Islet precursor cell (in vitro differentiated cells): ENCODE measurements at regions not wholly inside any gene's neighbourhood (a gene's known extent, or its start where the extent isn't known, plus 50 kb on each side); places are given as distances from the start of the nearest gene placed in this dataset.

Experiments
- DNase-seq: peaks from one replicate; pipeline ENCODE4 v3.0.0-alpha.2; 2018

- no peak for DNase-seq
Measured at GRCh38 chr3:59540241-59540640, 490.4 kb upstream of the CFAP20DC start.

DNA sequence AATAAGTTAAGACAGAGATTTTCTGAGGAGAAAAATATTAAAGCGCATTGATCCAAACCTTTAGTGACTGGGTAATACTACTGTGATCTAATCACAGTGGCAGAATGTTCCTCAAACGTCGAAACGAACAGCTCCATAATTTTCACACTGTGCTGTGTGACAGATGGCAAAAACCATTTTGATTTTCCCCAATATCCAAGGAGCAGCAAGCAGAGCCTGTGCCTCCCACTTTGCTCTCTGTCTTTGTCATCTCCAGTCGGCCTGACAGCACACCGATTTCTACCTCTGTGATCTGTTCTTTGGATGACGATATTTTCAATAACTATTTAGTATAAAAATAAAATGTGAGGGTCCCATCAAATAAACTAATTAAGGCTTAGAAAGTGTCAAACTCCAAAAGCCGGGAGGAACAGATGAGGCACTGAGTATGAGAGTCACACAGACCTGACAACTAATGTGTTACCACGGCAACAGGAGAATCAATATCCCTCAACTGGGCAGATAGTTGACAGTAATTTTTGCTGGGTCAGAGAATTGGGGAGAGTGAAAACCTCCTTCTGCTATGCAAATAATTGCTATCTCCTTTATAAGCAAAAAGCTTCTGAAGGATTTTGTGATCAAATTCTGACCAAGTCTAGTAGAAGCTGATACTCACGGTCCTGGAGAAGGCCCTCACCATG is 489.1 kb upstream of the CFAP20DC start:
- no peak for DNase-seq

GRCh38 chr3:59535791-59536221 is 486.0 kb upstream of the CFAP20DC start:
- DNase-seq, result no peak

- no peak for DNase-seq
Measured at GRCh38 chr3:59531994-59532393, 482.2 kb upstream of the CFAP20DC start.

DNA sequence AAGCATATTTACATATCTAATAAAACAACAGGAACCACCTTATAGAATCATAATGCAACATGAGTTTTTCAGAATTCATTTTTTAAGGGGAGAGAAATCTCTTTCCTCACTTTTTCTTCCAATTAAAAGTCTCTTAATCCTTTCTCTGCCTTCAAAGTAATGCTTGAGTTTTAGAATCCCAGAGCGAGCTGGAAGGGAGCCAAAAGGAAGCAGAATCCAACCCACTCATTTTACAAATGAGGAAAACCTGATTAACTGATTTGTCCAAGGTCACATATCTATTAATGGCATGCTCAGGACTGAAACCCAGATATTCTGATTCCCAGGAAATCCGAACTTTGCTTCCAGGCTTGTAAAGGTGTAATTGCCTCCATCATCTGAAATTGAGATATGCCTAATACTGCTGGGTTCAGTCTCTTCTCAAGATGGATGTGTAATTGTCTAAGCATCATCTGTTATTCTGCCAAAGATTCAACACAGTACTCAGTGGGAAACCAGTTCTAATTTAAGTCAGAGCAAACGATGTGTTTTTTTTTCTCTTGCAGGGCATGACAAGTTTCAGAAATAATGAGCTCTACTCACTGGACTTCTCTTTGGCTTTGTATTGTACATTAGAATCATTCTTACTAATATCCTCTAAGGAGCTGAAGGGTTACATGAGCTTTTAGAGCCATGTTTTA is 481.4 kb upstream of the CFAP20DC start:
- no peak for DNase-seq

DNA sequence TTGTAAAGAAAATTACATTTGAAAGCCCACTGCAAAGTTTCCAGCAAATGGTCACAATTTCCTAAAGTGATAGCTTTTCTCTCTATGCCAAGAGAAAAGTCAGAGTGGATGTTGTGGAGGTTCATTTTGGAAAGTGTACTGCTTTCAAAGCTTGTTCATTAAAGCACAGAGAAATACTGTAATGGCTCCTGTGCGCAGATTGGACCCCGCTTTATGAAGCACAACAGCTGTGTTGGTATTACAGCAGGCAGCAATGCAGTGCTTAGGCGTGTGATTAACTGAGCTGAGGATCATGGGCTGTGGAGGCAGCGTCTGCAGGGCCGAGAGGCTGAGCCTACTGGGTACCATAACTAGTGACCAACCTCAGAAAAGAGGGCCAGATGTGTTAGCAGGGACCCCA is 478.4 kb upstream of the CFAP20DC start:
- DNase-seq, result no peak

- DNase-seq, result no peak
Measured at GRCh38 chr3:59527493-59527892, 477.7 kb upstream of the CFAP20DC start.

- DNase-seq, result no peak
Measured at GRCh38 chr3:59526999-59527398, 477.2 kb upstream of the CFAP20DC start.

- DNase-seq, result no peak
Measured at GRCh38 chr3:59522550-59522949, 472.7 kb upstream of the CFAP20DC start.

DNA sequence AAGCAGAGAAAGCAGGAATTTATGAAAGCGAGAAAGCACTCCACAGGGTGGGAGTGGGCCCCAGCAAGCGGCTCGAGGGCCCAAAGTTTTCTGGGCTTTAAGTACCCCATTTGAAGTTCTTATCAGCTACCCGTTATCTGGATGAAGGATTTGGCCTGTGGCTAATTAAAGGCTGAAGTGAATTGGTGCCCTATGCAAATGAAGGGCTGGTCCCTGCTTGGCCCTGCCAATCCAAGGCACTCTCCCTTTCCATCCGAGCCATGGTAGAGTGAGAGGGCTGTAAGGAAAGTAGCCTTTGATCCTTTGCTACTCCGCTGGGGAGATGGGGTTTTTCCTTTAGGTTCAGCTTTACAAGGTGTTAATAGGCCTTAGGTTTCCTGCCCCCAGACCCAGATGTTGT is 469.3 kb upstream of the CFAP20DC start:
- no peak for DNase-seq

GRCh38 chr3:59518283-59519055 is 468.6 kb upstream of the CFAP20DC start:
- DNase-seq, result no peak

GRCh38 chr3:59517388-59517787 is 467.6 kb upstream of the CFAP20DC start:
- DNase-seq, result no peak

GRCh38 chr3:59515966-59516365 is 466.1 kb upstream of the CFAP20DC start:
- no peak for DNase-seq

GRCh38 chr3:59514865-59515482 is 465.1 kb upstream of the CFAP20DC start:
- no peak for DNase-seq

DNA sequence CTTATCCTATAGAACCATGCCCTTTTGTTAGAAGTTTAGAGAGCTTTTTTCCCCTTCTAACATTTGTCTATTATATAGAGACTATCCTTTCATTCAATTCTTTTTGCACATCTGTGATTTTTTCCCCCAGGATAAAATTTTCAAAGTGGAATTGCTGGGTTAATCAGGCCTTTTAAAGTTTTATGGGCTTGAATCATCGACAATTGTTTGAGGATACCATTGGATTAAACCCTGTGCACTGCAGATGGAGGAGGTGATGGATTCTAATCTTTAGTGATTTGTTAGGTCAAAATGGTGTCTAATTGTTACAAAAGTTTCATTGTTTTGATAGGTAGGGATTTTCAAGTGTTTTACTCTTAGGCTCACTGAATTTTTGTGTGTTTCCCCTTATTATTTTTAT is 463.7 kb upstream of the CFAP20DC start:
- DNase-seq, result no peak

GRCh38 chr3:59512066-59512465 is 462.2 kb upstream of the CFAP20DC start:
- no peak for DNase-seq

- no peak for DNase-seq
Measured at GRCh38 chr3:59510576-59510975, 460.8 kb upstream of the CFAP20DC start.

GRCh38 chr3:59508273-59508672 is 458.4 kb upstream of the CFAP20DC start:
- DNase-seq, result no peak

- no peak for DNase-seq
Measured at GRCh38 chr3:59506191-59506590, 456.4 kb upstream of the CFAP20DC start.

DNA sequence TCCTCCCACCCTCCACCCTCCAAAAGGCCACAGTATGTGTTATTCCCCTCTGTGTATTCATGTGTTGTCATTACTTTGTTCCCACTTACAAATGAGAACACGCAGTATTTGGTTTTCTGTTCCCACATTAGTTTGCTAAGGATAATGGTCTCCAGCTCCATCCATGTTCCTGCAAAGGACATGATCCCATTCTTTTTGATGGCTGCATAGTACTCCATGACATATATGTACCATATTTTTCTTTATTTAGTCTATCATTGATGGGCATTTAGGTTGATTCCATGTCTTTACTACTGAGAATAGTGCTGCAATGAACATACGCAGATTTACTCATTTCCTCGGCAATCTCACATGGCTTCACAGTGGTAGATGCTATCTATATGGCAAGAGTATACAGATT is 453.6 kb upstream of the CFAP20DC start:
- no peak for DNase-seq

- DNase-seq, result no peak
Measured at GRCh38 chr3:59502806-59503205, 453.0 kb upstream of the CFAP20DC start.

- no peak for DNase-seq
Measured at GRCh38 chr3:59499954-59500353, 450.1 kb upstream of the CFAP20DC start.

DNA sequence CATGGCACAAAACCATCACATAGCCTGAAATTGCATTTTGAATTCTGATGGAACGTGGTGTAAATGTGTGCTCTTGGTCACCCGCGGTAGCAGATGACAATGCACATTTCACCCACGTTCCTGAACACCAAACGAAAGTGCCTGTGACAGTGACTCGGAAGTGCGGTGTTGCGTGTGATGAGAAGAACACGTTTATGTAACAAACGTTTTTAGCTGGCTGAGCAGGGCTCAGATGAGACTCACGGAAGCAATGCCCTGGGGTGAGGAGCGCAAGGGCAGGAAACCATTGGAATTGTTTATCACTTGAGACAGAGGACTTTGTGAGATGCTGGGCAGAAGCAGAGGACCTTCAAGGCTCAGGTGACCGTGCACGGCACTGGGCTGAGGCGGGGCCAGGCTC is 449.2 kb upstream of the CFAP20DC start:
- DNase-seq, result no peak

- DNase-seq, result no peak
Measured at GRCh38 chr3:59496250-59496649, 446.4 kb upstream of the CFAP20DC start.
